ENCODE measurements at regions not wholly inside any gene's neighbourhood (a gene's known extent, or its start where the extent isn't known, plus 50 kb on each side); places are given as distances from the start of the nearest gene placed in this dataset.

DNA sequence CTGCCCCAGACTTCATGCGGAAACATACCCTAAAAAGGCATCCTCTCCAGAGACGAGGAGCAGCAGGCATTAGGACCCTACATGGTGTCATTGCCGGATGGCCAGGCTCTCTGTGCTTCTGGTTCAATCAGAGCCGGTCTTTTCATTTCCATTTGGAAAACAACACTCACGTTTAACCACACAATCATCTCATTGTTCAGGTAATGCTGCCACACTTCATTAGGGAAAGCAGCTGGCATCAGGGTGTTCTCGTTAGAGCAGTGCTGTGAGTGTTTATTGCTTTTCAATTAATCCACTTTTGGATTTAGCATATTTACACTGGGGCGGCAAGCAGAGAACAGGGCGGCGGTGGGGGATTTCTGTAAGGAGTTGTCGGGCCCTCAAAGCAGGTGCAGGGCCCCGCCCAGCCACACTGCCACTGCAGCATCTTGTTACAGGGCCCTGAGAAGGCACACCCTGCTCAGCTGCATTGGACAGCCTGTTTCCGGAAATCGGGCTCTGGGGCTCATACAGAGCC, 338.6 kb downstream of the SHANK2 start:
- no peak for TF ChIP-seq CTCF (IDR thresholded peaks at IDR 0.05)
- ATAC-seq (ENCODE audit: low FRiP score) (no peak), DNase-seq (ENCODE audit: low spot score) (no peak)

- TF ChIP-seq CTCF (IDR thresholded peaks at IDR 0.05): no peak
- no peak for DNase-seq (ENCODE audit: low spot score)
These were observed 337.9 kb downstream of the SHANK2 start for GRCh38 chr11:70914496-70914895.

DNA sequence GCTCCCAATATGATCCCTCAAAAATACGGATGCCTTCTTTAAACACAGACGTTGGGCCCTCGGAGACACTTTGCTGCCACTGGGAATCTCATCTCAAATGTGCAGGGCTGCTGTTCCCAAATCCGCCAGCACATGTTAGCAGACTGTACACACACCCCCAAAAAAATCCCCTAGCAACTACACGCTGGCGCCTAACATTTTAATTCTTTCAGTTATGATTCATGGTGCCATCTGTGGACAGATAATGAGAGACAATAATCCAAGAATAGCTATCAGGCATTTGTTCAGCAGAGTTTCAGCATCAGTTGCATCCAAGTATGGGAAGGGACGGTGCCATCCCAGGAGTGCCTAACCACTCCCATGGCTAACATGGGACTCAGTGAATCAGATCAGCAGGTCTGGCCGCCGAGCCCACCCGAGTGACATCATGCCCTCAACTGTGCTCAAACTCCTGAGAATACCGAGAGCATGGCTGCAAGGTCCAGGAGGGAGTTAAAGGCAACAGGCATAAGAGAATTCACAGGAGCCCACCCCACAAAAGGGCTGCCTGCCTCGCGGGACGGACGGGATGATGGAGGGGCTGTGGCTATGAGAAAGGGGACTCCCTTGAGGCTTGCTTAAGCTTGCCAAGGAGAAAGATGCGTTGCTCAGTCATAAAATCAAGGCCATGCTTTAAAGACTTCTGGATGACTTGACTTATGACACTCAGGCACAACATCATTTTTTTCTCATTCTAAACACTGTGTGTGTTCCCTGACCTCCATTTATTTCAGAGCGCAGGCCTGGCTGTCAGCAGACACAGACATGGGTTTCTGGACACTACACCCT, 337.0 kb downstream of the SHANK2 start:
- ATAC-seq (ENCODE audit: low FRiP score) (no peak), DNase-seq (ENCODE audit: low spot score) (no peak)
- no peak for TF ChIP-seq CTCF (IDR thresholded peaks at IDR 0.05)

More at GRCh38 chr11:70914496-70914895, 337.9 kb downstream of the SHANK2 start:
- no peak for ATAC-seq (ENCODE audit: low FRiP score)

DNA sequence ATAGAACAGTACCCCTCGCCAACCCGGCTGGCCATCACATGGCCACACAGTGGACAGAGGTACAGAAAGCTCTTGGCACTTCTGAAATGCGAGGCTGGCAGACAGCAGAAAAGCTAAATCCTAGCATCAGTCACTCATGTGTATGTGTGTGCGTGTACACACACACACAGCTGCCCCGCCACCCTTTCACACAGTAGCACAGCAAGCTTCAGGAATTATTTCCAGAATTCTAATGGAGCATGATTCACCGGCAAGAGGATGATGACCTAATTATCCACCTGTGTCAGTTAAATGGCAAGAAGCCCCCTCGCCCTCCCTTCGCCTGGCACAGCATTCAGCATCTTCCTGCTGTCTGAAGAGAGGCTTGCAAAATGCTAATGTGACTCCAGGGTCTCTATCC, 336.0 kb downstream of the SHANK2 start:
- DNase-seq (ENCODE audit: low spot score): no peak
- no peak for ATAC-seq (ENCODE audit: low FRiP score)
- TF ChIP-seq CTCF (IDR thresholded peaks at IDR 0.05): no peak

DNA sequence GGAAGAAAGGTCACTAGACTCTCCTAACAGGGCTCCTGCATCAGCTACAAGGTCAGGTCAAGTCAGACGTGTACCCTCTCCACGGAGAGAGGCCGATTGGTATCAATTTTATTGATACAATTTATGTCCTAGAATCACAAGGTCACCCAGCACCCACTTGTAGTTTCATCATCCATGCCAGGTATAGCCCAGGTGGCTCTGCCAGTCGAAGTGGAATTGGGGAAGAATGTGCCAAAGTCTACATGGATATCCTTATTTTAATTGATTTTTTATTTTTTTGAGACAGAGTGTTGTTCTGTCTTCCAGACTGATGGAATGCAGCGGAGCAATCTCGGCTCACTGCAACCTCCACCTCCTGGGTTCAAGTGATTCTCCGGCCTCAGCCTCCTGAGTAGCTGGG, 334.1 kb downstream of the SHANK2 start:
- DNase-seq (ENCODE audit: low spot score) (no peak), ATAC-seq (ENCODE audit: low FRiP score) (no peak)

DNA sequence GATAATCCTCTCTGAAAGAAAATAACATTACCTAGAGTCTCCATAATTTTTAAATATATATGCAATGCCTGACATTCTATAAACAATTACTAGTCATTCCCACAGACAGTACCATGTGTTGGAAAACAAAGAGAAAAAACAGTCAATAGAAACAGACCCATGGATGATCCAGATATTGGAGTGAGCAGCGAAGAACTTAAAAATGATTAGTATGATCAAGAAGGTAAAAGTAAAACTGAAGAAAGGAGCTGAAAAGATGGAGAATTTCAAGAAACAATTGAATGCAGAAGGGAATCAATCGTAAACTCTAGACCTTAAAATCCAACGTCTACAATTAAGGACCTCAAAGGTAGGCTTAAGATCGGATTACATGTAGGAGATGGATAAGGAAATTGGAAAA, 330.6 kb downstream of the SHANK2 start:
- ATAC-seq (ENCODE audit: low FRiP score): no peak
- DNase-seq (ENCODE audit: low spot score): no peak
- TF ChIP-seq CTCF (IDR thresholded peaks at IDR 0.05): no peak

More for the DNA sequence above, 334.1 kb downstream of the SHANK2 start:
- no peak for TF ChIP-seq CTCF (IDR thresholded peaks at IDR 0.05)

DNA sequence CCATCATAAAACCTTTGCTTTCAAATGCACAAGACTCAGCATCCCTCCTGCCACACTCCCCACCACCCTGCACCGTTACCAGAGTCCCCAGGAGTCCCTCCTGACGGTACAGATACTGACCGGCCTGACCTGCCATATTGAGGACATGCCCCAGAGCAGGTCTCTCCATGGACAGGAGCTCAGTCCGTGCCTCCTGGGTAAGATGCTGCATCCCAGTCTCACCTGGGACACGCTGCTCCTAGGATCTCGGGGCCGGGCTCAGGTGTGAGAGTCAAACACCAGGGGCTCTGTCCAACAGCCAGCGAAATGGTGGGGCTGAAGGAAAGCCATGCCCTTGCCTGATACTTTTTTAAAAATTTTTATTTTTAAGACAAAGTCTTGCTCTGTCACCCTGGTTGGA, 328.3 kb downstream of the SHANK2 start:
- TF ChIP-seq CTCF (IDR thresholded peaks at IDR 0.05): no peak
- DNase-seq (ENCODE audit: low spot score) (no peak), ATAC-seq (ENCODE audit: low FRiP score) (no peak)

Data from omental fat pad (tissue), 3 donors.